DND-41 (cell line): ENCODE measurements at regions not wholly inside any gene's neighbourhood (a gene's known extent, or its start where the extent isn't known, plus 50 kb on each side); places are given as distances from the start of the nearest gene placed in this dataset.

ENCODE experiments used
- EZH2 ChIP-seq: IDR thresholded peaks from 3 replicates; pipeline ENCODE4 v1.6.1; 2012; ENCODE audit warnings: borderline replicate concordance, low read depth, mild to moderate bottlenecking, moderate library complexity, low read length, inconsistent platforms; ENCODE audit not compliant: severe bottlenecking
- TF ChIP-seq, protein P1 (sequence below): IDR thresholded peaks from 2 replicates; pipeline ENCODE4 v1.5.1; 2012; ENCODE audit warnings: borderline replicate concordance, low read length, moderate library complexity, mild to moderate bottlenecking; ENCODE audit not compliant: poor library complexity, severe bottlenecking; ENCODE audit errors: extremely low read depth

DNA sequence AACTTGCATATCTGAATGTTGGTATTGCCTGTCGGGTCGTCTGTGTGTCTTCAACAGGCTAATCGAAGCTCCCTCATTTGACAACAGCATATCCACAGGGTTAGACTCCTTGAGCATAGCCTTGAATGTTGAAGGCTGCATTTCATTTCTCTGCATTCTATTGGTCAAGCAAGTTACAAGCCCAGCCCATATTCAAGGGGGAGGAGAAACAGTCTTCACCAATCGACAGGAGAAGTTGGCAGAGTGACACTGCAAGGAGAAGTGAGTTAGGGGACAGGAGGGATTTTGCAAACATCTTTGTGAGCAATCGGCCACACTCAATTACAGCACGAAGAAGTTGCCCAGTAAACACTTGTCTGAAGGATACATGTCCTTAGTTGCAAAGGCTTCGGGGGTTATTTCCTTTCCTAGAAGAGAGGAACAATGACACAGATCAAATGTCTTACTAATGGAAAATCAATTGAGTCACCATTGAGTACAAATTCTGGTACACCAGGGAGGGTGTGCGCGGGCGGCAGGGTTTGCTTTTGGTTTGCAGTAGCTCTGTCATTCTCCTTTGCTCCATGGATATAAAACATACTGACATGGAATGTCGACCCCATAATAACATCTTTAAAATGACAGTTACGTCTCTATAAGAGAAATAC, 60.6 kb upstream of the NT5E start:
- TF ChIP-seq, protein P1, sequence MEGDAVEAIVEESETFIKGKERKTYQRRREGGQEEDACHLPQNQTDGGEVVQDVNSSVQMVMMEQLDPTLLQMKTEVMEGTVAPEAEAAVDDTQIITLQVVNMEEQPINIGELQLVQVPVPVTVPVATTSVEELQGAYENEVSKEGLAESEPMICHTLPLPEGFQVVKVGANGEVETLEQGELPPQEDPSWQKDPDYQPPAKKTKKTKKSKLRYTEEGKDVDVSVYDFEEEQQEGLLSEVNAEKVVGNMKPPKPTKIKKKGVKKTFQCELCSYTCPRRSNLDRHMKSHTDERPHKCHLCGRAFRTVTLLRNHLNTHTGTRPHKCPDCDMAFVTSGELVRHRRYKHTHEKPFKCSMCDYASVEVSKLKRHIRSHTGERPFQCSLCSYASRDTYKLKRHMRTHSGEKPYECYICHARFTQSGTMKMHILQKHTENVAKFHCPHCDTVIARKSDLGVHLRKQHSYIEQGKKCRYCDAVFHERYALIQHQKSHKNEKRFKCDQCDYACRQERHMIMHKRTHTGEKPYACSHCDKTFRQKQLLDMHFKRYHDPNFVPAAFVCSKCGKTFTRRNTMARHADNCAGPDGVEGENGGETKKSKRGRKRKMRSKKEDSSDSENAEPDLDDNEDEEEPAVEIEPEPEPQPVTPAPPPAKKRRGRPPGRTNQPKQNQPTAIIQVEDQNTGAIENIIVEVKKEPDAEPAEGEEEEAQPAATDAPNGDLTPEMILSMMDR, result no peak
- TF ChIP-seq EZH2, result no peak
